Fibroblast of skin of back (primary cell): ENCODE measurements at regions not wholly inside any gene's neighbourhood (a gene's known extent, or its start where the extent isn't known, plus 50 kb on each side); places are given as distances from the start of the nearest gene placed in this dataset.

Experiments used
- DNase-seq: peaks from one replicate; pipeline ENCODE4 v3.0.0-alpha.2; 2013

- DNase-seq, result no peak
These were observed 202.1 kb upstream of the PSMD7 start for GRCh38 chr16:74094514-74094913.

- DNase-seq, result no peak
These were observed 204.3 kb upstream of the PSMD7 start for GRCh38 chr16:74092336-74092735.

- DNase-seq, result no peak
These were observed 205.7 kb upstream of the PSMD7 start for GRCh38 chr16:74090871-74091270.

GRCh38 chr16:74083541-74083940, 213.1 kb upstream of the PSMD7 start:
- no peak for DNase-seq

- DNase-seq, result no peak
These were observed 216.3 kb upstream of the PSMD7 start for GRCh38 chr16:74080311-74080710.

- no peak for DNase-seq
These were observed 217.4 kb upstream of the PSMD7 start for GRCh38 chr16:74079232-74079586.

GRCh38 chr16:74078511-74079231, 217.9 kb upstream of the PSMD7 start:
- no peak for DNase-seq

GRCh38 chr16:74076568-74076967, 220.0 kb upstream of the PSMD7 start:
- no peak for DNase-seq

- DNase-seq, result no peak
These were observed 221.2 kb upstream of the PSMD7 start for GRCh38 chr16:74075393-74075792.

GRCh38 chr16:74073456-74073855, 223.2 kb upstream of the PSMD7 start:
- peak; percentile 20 for DNase-seq

GRCh38 chr16:74071996-74072535, 224.5 kb upstream of the PSMD7 start:
- DNase-seq, result no peak

GRCh38 chr16:74070237-74070636, 226.4 kb upstream of the PSMD7 start:
- no peak for DNase-seq

GRCh38 chr16:74064120-74064735, 232.4 kb upstream of the PSMD7 start:
- DNase-seq, result no peak

- DNase-seq, result no peak
These were observed 242.8 kb upstream of the PSMD7 start for GRCh38 chr16:74053826-74054225.

GRCh38 chr16:74053312-74053711, 243.3 kb upstream of the PSMD7 start:
- no peak for DNase-seq

GRCh38 chr16:74052016-74052415, 244.6 kb upstream of the PSMD7 start:
- DNase-seq, result no peak

GRCh38 chr16:74049027-74049426, 247.6 kb upstream of the PSMD7 start:
- DNase-seq, result no peak

- DNase-seq, result no peak
These were observed 250.1 kb upstream of the PSMD7 start for GRCh38 chr16:74046524-74046923.

GRCh38 chr16:74045513-74045912, 251.1 kb upstream of the PSMD7 start:
- no peak for DNase-seq

GRCh38 chr16:74035816-74036215, 260.8 kb upstream of the PSMD7 start:
- DNase-seq, result peak; percentile 7

GRCh38 chr16:74034862-74035261, 261.8 kb upstream of the PSMD7 start:
- DNase-seq, result peak; percentile 22

GRCh38 chr16:74034200-74034599, 262.4 kb upstream of the PSMD7 start:
- no peak for DNase-seq

- DNase-seq, result no peak
These were observed 263.1 kb upstream of the PSMD7 start for GRCh38 chr16:74033441-74033995.

- DNase-seq, result no peak
These were observed 265.1 kb upstream of the PSMD7 start for GRCh38 chr16:74031551-74031950.
